Panc1 (cell line): ENCODE measurements at regions not wholly inside any gene's neighbourhood (a gene's known extent, or its start where the extent isn't known, plus 50 kb on each side); places are given as distances from the start of the nearest gene placed in this dataset.

ENCODE experiments used
- ATAC-seq: fragments of 200-7000 bp; cut with Tn5 transposase; 2 replicates; pipeline ENCODE4 v1.9.1; 2020; ENCODE audit warnings: mild to moderate bottlenecking, moderate library complexity
- BruUV-seq: library from RNA; stranded (reverse); fragments of 400-500 nt; replicated peaks from 2 replicates; lab custom pipeline; 2021; lab: Mats Ljungman, UMichigan
- CTCF ChIA-PET: fragments of 300-600 bp; sonication (Branson Sonifier 250); formaldehyde crosslinking; loops from one replicate; lab custom pipeline; 2022; ENCODE audit warnings: antibody characterized with exemption; lab: Charles Lee
- POLR2A ChIA-PET: fragments of 300-600 bp; sonication (Branson Sonifier 250); formaldehyde crosslinking; loops from one replicate; lab custom pipeline; 2022; ENCODE audit warnings: antibody characterized with exemption; lab: Charles Lee
- DNase-seq: peaks from one replicate; pipeline ENCODE4 v3.0.0-alpha.2; 2010; ENCODE audit warnings: low read depth, low spot score
- H3K27ac ChIP-seq: 2 replicates; pipeline ENCODE4 v1.5.1; 2011; ENCODE audit warnings: mild to moderate bottlenecking, low read length, inconsistent platforms
- H3K27me3 ChIP-seq: fragments of 200-500 bp; sonication (Bioruptor generic); 2 replicates; pipeline ENCODE4 v1.6.0; 2014; ENCODE audit warnings: low read length, inconsistent platforms; ENCODE audit not compliant: control insufficient read depth, insufficient read depth
- H3K36me3 ChIP-seq: fragments of 200-500 bp; sonication (Bioruptor generic); 2 replicates; pipeline ENCODE4 v1.5.1; 2014; ENCODE audit warnings: inconsistent platforms, mild to moderate bottlenecking, low read length, moderate library complexity; ENCODE audit not compliant: control insufficient read depth, insufficient read depth
- H3K4me1 ChIP-seq: 2 replicates; pipeline ENCODE4 v1.5.1; 2011; ENCODE audit warnings: inconsistent platforms, mild to moderate bottlenecking, low read length, moderate library complexity; ENCODE audit not compliant: control insufficient read depth, insufficient read depth
- H3K4me3 ChIP-seq, 2 experiments: 2 replicates each; pipeline ENCODE4 v1.5.1; 2011 to 2012; ENCODE audit warnings: low read depth in 2 of 2, low read length in 2 of 2, mild to moderate bottlenecking in 2 of 2, inconsistent platforms in 1 of 2, moderate library complexity in 1 of 2
- H3K9me3 ChIP-seq: fragments of 200-500 bp; sonication (Bioruptor generic); 2 replicates; pipeline ENCODE4 v1.5.1; 2014; ENCODE audit warnings: low read depth, mild to moderate bottlenecking, inconsistent platforms, low read length, moderate library complexity; ENCODE audit not compliant: control insufficient read depth, insufficient read depth
- CTCF ChIP-seq: fragments of 450-650 bp; IDR thresholded peaks from 2 replicates; pipeline ENCODE4 v1.5.1; 2017; ENCODE audit warnings: mild to moderate bottlenecking
- POLR2AphosphoS5 ChIP-seq: IDR thresholded peaks from 2 replicates; pipeline ENCODE4 v1.6.1; 2012; ENCODE audit warnings: mild to moderate bottlenecking, low read depth, low read length, moderate library complexity
- REST ChIP-seq, 2 experiments: IDR thresholded peaks; 2 replicates each; pipeline ENCODE4 v1.6.1; 2011 to 2012; ENCODE audit warnings: low read depth in 2 of 2, control low read depth in 1 of 2, low read length in 1 of 2, mild to moderate bottlenecking in 1 of 2, moderate library complexity in 1 of 2; ENCODE audit not compliant: insufficient read depth in 1 of 2
- SIN3A ChIP-seq: IDR thresholded peaks from 2 replicates; pipeline ENCODE4 v1.6.1; 2012; ENCODE audit warnings: low read depth, mild to moderate bottlenecking, low read length, moderate library complexity, borderline replicate concordance; ENCODE audit not compliant: insufficient read depth
- TCF7L2 ChIP-seq: IDR thresholded peaks from 2 replicates; pipeline ENCODE4 v1.6.1; 2011; ENCODE audit warnings: mild to moderate bottlenecking, low read depth, low read length, inconsistent platforms
- in situ Hi-C: cut with HindIII; loops from 2 replicates; pipeline ENCODE4 v1.10.0; 2016; ENCODE audit warnings: low sequenced_read_pairs, low pct_unique_long_range_greater_than_20kb
- intact Hi-C: fragments of 100-400 bp; cut with micrococcal nuclease; formaldehyde crosslinking; loops from one replicate; pipeline ENCODE4 v1.10.0; 2022; ENCODE audit not compliant: unreplicated experiment

GRCh38 chr12:93299262-93299846 is 78.4 kb upstream of the NUDT4 start:
- POLR2A ChIA-PET: no interaction called here
- in situ Hi-C loops (no loop called here), intact Hi-C loops (no loop called here)
- H3K4me1 ChIP-seq: no peaks in the 10 kb centered on the region
- H3K36me3 ChIP-seq: no peaks in the 10 kb centered on the region
- no peaks in the 10 kb centered on the region for H3K9me3 ChIP-seq
- H3K27me3 ChIP-seq: no peaks in the 10 kb centered on the region
- no peak overlapping the region for H3K4me3 ChIP-seq
- DNase-seq (no peak), ATAC-seq (no peak)
- TF ChIP-seq CTCF (no peak), SIN3A (no peak), REST (IDR thresholded peaks at IDR 0.05; ENCODE audit: insufficient read depth in 1 of 2, low read depth in 2 of 2, low read length in 1 of 2) (no peak), POLR2AphosphoS5 (no peak), TCF7L2 (no peak)
- H3K27ac ChIP-seq: no peak overlapping the region
- CTCF ChIA-PET: interaction anchor here (0.6 kb wide), 1 partner anchor 85 kb away, joined by 3 read pairs; no protein-coding TSS in a partner anchor
- no TSS peak for BruUV-seq

- BruUV-seq: no TSS peak
- POLR2A ChIA-PET: no interaction called here
Observed at GRCh38 chr12:93300611-93301021, 77.1 kb upstream of the NUDT4 start.

More at GRCh38 chr12:93300611-93301021, 77.1 kb upstream of the NUDT4 start:
- no peaks in the 10 kb centered on the region for H3K9me3 ChIP-seq
- no peak for TF ChIP-seq SIN3A
- intact Hi-C loops: no loop called here
- no peak overlapping the region for H3K4me3 ChIP-seq
- H3K27me3 ChIP-seq: no peaks in the 10 kb centered on the region
- H3K36me3 ChIP-seq: no peaks in the 10 kb centered on the region
- CTCF ChIA-PET: interaction anchor here (0.5 kb wide), 1 partner anchor 172 kb away, joined by 3 read pairs; no protein-coding TSS in a partner anchor
- in situ Hi-C loops: no loop called here
- no peaks in the 10 kb centered on the region for H3K4me1 ChIP-seq
- DNase-seq (no peak), ATAC-seq (no peak)
- H3K27ac ChIP-seq: no peak overlapping the region
